ENCODE measurements at regions not wholly inside any gene's neighbourhood (a gene's known extent, or its start where the extent isn't known, plus 50 kb on each side); places are given as distances from the start of the nearest gene placed in this dataset.

DNA sequence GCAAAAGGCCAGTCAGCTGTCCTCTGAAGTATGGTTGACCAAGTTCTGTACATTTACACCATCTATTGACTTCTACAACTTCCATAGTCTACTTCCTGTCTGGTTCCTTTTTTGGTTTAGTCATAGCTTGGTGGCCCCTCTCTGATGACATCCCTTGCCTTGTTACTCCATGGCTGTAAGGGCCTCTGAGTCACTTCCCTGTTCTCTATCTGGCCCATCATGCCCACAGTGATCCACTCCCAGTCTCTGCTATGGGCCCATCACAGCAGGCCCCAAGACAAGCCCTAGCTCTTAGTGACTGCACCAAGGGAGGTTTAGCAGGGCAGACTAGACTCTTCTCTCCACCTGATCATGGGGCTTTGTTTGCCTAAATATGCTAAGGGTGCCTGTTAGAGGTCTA, 441.6 kb downstream of the HACE1 start:
- no peak for DNase-seq (ENCODE audit: low read depth)

DNA sequence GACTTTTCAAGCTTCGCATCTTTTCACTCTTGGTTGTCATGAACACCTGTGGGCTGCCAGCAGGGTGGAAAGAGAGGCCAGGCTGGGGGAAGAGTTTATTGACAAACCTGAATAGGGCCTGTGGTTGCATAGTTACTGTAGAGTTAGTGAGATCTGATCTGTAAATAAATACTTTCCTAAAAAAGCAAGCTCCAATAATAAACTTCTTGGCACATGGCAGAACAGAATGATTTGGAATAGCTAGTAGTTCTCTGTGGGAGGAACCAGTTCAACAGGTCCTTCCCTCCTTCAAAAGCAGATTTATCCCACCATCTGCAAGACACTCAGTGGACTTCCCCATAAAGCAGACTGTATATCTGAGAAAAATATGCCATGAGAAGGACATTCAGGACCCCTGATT, 445.0 kb downstream of the HACE1 start:
- DNase-seq (ENCODE audit: low read depth), result no peak

DNA sequence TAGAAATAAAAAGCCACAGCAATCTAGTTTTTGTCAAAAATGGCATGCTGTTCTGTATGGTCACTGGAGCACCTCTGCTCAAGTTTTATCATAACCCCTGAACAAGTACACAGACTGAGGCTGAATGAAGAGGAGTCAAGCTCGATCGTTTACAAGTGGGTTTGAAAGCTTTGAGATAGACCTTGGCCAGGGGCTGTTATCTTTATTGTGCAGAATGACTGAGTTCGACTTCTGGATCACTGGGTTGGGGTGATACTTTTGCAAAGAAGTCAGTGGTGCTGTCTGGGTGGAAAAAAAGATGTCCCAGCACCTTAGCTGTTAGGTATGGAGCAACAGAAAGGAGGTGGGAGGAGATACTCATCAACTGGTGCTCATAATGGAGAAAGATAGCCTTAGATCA, 446.0 kb downstream of the HACE1 start:
- no peak for DNase-seq (ENCODE audit: low read depth)

DNA sequence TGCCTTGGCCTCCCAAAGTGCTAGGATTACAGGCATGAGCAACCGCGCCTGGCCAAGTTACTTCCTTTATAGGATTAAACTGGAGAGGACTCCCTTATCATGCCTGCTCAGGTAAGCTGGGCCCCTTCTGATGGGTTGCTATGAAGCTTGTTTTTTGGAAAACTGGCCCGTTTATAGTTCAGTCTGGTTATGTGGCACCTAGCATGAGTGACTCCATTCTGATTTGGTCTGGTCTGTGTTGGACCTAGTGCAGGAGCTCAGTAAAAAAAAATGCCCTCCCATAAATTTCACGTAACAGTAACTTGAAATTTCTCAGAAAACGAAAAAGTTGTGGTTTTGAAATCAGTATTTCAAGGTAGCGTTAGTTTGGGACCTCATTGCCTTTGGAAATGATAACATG, 448.4 kb downstream of the HACE1 start:
- DNase-seq (ENCODE audit: low read depth), result no peak

DNA sequence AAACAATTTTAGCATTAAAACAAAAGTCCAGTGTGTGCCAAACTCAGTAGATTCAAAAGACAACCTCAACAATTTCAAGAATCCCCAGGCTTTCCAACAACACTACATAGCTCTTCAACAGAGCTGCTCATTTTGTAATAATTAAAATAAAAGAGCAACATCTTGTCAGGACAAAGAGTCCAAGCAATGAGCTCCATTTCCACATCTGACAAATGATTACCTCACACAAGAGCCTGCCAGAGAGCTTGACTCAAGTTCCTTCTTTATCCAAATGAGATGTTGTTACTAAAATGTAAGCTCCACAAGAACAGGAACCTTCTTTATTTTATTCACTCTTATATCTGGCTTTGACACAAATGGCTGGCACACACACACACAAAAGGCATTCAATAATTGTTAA, 449.8 kb downstream of the HACE1 start:
- no peak for DNase-seq (ENCODE audit: low read depth)

DNA sequence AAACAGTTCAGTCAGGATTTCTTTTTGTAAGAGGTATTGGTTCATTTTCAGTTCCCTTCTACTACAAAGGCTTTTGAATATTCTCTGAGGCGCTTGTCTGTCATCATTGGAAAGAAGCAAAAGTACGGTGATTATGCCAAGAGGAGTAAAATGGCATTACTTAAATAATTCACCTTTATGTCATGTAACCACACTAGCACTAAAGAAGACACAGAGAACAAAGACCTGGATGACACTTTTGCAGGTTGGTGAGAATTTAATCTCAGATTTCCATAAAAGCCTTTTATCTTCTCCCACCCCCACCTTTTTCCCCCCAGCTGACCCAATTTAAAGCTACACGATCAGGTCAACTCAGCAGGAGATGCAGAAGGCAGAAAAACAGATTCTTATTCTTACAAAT, 451.8 kb downstream of the HACE1 start:
- no peak for DNase-seq (ENCODE audit: low read depth)

DNA sequence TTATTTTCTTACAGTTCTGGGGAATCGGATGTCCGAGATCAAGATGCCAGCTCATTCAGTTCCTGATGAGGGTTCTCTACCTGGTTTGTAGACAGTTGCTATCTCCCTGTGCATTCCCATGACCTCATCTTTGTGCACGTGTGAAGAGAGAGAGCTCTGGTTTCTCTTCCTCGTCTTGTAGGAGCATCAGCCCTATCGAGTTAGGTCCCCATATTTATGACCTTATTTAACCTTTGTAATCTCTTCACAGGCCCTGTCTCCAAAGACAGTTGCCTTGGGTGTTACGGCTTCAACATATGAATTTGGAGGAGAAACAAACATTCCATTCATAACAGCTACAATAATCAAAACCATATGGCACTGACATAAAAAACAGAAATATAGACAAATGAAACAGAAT, 455.3 kb downstream of the HACE1 start:
- DNase-seq (ENCODE audit: low read depth), result no peak

DNA sequence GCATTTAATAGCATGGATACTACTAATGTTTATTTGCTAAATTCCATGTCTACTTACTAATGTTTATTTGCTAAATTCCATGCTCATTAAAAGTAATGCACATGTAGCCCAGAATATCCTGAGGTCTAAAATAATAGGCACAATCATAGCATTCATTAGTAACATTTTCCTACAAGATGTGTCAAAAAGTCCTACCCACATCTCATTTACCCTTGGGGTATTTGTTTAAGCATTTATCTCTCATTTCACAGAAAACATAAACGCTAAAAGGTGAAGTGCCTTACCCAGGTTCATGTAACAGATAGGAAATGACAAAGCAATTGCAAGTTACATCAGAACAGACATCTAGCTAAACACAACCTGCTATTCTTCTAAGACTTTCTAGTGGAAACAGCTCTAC, 457.1 kb downstream of the HACE1 start:
- DNase-seq (ENCODE audit: low read depth), result no peak

DNA sequence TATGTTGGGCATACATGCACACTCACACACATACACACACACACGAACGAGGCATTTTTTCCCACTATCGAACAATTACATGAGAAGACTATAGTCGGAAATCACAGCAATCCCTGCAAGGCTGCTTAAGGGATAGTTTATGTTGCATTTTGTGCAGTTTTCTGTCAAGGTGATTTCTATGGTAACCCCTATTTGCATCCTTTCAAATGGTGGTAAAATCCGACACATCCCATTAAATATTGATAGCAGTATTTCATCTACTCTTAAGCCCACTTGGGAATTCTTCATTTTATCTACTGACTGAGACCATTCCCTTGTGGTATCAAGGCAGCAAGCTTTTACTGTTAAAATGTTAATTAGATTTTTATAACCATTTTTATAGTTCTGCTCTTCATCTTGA, 457.8 kb downstream of the HACE1 start:
- DNase-seq (ENCODE audit: low read depth), result no peak

DNA sequence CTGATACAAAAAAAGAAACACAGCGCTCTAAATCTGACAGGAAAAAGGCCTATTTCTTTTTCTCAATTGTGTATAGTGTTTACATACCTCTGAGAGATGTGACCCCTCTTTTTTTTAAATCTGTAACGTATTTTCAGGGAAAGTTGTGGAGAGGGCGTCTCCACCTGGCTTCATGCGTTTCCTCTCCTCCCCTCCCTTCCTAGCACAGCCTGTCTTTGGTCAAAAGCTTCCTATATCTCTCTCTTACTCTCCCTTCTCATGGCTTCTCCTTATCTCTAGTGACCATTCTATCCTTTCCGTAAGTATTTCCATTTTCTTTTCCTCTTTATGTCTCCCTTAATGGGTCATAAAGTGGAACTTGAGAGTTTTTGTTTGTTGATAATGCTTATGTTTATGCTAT, 458.9 kb downstream of the HACE1 start:
- DNase-seq (ENCODE audit: low read depth), result no peak

DNA sequence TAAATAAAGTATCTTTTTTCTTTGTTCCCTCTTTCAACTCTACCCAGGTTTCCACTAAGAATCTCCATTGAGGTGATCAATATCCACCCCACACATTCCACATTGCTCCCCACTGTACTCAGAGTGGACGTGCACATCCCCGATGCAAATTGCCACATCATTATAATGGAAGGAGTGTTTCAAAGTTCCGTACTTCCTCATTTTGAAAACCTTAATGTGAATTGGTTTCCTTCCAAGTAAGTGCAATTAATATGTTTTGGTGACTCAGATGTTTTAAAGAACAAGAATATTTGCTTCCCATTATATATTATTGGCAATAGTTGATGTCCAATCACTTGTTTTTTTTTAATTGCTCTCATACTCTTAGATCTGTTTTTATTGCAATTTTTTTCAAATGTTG, 463.6 kb downstream of the HACE1 start:
- DNase-seq (ENCODE audit: low read depth), result no peak

DNA sequence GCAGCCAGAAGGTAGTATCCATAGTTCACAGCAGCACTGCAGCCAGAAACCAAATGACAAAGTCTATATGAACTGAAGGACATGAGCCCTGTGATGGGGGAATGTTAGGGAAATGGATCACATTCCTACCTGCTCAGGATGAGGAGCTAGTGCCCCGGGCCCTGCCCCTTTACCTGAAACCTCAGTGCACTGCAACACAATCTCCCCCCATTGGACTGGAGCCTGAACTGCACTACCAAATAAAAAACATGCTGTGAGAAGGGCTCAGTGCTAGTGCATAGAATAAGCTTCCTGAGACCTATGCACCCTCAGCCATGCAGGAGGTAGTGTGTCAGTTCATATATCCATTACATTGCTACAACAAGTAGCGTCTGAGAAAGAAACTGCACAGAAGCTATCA, 477.8 kb downstream of the HACE1 start:
- DNase-seq (ENCODE audit: low read depth), result no peak

DNA sequence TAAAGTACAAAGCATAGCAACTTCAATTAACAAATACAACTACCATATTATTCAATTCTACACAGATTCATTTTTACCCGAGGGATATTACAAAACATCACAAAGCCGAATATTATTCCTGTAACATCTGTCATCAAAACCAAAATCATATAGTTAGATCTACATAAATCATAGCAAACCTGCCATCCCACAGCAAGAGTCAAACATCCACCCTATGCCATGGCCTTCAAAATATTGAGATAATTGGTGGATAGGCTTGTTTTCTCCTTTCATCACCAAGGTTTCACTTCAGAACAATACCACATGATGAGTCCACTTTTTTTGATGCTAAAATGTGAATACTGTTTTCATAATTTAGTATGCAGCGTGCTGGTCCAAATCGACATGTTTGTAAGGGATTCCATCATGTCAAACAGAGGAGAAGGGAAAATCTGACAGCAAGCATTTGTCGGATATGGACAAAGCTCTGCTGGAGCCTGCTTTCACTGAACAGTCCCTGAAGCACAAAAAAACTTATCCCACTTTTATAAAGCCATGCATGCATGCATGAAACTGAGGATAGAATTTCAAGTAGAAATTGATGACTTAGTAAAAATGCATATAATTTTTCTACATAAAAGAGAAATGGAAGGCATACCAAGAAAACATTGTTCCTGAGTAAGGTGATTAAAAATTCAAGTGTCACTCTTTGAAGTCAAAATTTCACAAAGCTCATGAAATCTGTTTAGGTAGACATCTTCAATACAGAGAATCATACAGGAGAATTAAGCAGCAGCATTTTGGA, 494.1 kb downstream of the HACE1 start:
- DNase-seq (ENCODE audit: low read depth), result no peak

DNA sequence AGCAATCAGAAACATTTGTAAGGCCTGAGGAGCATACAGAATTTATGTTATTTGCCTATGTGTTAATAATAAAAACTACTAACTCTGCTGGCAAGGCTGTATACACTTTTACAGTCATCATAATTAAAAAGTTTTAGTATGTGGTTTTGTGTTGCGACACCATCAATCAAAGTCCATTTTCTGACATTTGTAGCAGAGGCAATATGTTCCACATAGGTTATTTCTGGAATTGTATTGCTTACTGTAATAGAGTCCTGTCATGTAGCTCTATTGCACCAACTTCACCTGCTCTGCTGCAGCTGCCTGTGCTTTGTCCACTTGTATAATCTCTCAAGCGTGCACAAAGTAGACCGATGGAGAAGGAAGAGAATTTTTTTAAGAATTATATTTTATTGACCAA, 501.8 kb downstream of the HACE1 start:
- no peak for DNase-seq (ENCODE audit: low read depth)

DNA sequence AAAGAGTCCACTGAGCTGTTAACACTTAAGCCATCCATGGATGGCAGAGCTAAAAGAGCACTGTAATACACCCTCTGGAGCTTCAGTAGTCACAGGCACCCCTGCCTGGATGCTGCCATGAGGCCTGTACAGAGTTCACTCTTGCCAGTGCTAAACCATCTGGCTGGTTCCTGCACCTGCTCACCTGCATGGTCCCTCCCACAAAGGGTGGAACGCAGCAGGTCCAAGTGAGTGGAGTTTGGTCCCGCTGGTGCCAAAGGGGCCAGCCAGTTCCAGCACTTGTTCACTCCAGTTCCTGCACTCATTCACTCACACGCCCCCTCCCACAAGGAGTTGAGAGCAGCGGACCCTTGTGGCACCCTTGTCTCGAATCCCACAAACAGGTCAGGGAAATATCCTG, 503.5 kb downstream of the HACE1 start:
- DNase-seq (ENCODE audit: low read depth), result no peak

DNA sequence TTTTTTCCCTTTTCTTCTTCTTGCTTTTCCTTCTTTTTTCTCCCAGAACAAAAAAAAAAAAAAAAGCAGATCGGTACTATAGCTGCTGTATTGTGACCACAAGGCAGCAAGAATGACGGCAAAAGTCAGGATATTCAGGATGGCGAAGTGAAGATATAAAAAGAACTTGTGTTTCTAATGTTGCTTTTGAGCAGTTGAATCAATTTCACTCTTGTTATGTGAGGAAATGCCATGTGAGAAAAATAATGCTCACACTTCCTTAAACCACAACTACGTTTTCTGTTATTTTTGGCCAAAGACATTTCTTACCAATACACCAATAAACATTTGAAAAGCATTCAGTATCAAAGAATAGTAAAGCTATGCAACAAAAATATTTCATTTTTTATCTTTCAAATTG, 510.5 kb downstream of the HACE1 start:
- no peak for DNase-seq (ENCODE audit: low read depth)

DNA sequence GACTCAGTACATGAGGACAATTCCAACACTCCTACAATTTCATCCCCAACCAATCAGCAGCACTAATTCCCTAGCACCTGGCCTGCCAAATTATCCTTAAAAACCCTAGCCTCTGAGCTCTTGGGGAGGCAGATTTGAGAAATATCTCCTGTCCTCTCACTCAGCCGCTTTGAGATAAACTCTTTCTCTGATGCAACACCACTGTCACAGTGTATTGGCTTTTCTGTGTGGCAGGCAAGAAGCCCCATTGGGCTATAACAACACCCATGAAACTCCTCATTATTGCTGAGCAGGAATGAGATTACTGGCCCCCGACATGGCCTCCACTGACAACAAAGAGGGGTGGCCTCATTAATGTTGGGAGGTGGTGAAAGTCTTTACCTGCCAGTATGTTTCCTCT, 515.5 kb downstream of the HACE1 start:
- no peak for DNase-seq (ENCODE audit: low read depth)

DNA sequence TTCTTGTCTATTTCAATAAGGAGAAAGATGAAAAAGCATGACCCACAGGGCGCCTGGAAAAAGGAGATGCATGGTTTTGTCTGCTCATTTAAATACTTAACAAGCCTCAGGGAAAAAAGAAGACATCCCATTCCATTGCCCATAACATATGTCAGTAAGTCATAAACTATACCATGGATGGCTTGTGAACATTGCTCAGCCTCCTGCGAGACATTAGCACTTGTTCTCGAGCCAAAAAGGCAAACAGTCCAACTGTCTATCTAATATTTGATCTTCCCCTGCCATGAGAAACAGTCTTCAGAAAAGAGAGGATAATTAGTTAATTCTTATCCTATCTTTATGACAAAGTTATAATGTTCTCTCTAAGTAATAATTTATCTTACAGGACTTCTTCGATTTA, 527.4 kb downstream of the HACE1 start:
- DNase-seq (ENCODE audit: low read depth), result no peak

DNA sequence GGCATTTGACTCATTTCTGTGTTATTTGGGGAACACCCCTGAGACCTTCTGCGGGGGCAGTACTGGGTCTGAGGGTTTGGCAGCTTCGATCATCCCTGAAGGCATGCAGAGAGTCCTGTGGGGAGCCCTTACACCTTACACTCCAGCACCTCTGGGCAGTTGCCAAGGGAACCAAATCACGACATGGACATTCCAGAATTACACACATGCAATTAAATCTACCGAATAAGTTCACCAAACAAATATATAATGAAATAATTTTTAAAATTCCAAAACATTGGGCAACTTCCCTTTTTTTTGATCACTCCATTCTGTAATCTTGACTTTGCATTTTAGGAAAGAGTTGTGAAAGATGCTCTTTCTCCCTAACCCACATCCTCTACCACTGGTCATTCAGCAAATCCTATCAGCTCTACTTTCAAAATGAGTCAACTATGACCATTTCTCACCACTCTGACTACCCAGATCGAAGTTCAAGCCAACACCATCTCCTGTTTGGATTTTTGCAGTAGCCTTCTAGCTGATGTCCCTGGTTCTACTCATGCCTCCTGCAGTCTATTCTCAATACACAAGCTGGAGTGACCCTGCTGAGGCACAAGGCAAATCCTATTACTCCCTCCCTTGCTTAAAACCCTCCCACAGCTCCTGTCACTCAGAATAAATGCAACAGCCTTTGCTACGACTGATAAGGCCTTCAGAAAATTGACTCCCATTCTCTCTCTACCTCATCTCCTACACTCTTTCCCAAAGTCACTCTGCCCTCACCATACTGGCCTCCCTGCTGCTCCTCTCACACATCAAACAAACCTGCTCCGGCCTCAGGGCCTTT, 533.3 kb downstream of the HACE1 start:
- no peak for DNase-seq (ENCODE audit: low read depth)

DNA sequence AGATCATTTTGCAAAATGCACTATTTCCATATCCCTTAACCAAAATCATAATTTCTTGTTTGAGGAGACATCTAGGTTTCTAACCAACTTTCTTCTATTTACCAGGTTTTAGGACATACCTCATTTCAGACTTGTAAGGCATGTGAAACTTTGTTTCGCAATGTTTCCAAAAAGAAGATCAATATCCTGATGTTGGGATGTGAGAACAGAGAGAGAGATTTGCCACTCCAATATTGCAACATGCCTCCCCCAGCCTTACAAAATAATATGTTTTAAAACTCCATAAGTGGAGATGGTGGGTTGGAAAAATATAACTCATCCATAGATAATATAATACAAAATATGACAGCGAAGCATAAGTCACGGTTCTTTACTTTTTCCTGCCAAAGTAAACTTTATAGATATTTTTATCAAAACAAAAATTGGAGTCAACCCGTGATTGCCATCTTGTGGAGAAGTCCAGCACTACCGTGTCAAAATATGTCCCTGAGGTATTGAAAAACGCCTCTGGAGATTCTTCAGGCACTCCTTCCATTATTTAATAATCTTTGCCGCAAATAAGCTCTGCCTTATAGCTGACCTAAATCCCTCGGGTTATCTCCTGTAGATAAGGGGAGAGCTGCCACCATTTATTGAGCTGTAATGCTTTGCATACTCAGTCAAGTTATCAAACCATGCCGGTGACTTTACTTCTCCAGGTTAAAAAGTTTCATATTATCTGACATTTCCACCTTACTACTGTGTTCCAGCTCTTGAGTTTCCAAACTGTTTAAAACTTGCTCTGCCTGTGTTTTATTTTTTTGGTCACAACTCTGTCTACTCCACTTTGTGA, 534.2 kb downstream of the HACE1 start:
- DNase-seq (ENCODE audit: low read depth), result no peak

DNA sequence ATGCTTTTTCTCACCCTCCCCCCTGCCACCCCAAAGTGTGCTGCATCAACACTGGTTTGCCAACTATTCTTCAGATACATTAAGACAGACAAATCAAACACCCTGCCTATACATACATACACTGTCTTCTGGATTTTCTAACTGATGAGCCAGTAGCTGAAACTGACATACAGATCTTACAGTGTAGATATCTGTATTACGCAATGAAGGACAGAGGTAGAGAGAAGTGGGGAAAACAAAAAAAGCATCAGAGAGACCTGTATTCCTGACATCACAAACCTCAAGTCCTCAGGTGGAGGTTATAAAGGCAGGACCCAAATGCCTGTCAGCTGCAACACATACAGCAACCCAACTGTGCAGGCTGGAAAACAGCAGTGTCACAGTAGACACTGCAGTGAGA, 535.4 kb downstream of the HACE1 start:
- no peak for DNase-seq (ENCODE audit: low read depth)

DNA sequence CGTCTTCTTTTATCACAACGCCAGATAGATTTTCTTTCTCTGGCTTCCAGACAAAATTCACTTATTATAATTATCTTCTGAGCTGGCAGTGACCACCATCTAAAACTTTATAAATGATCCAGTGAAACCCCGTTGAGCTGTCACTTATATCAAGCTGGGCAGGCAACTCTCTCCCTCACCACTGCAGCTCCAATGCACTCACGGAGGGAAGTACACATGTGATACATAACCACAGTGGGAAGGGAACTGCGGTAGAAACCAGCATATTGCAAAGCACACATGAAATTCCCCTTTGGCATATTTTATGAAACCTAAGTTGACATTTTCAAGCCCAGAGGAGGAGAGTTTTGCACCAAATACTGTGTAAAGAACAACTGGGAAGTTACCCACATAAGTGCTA, 536.9 kb downstream of the HACE1 start:
- no peak for DNase-seq (ENCODE audit: low read depth)

DNA sequence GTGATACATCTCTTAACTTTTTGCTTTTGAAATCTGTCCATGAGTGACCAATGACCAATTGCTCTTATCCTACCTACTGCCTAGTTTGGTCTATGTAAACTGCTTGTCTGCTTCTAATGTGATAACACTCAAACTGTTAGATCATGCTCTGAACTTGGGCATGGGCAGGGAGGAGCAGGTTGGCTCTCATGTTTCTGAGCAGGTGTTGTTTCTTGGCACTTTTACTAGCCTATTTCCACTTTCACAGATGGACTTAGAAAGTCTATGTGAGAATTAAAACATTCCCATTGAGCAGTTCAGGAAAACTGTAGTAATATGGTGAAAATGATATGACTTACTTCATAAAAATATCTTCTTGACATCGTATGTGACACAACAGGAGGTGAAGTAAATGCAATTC, 538.4 kb downstream of the HACE1 start:
- no peak for DNase-seq (ENCODE audit: low read depth)

Data from activated T-cell treated with anti-CD3 and anti-CD28 coated beads for 24 hours (primary cell).